HT-29 (cell line): ENCODE measurements at regions not wholly inside any gene's neighbourhood (a gene's known extent, or its start where the extent isn't known, plus 50 kb on each side); places are given as distances from the start of the nearest gene placed in this dataset.

ENCODE experiments used
- DNase-seq: peaks from one replicate; pipeline ENCODE4 v3.0.0-alpha.2; 2015; ENCODE audit warnings: low spot score

- DNase-seq: no peak
Observed at GRCh38 chr9:108720191-108720642, 135.6 kb downstream of the ACTL7B start.

DNA sequence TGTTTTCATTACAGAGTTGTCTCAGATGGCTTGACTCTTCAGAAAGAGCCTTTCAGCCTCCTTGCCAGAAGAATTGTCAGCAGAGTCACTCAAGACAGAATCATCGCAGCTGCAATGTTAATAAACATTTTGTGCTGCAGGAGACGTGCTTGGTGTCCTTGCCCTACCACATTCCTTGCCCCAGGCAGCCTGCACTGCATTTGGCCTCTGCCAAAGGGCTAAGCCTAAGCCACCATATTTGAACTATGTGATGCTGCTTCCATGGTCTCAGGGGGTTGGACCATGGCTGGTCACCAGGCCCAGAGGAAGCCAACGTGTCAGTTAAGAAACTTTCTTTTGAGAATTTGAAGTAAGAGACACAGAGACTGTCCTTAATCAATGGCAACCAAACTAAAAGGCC is 145.4 kb downstream of the ACTL7B start:
- no peak for DNase-seq

DNA sequence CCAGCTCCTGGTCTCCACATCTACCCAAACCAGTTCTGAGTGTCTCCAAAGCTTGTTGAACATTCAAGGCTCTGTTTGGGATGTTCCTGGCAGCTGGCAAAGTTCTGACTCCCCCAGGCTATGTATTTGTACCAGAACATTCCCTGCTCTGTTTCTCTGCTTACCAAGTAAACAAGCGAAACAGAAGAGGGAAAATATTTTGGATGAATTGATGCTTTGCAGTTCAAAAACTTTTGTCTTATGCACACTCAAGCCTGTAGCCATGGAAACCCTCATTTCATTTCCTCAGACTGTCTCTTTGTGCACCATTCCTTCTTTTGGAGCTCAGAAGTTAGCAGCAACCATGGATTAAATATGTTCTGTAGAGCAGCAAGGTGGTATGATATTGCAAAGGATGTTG is 145.8 kb downstream of the ACTL7B start:
- DNase-seq: no peak

GRCh38 chr9:108709126-108709525 is 146.7 kb downstream of the ACTL7B start:
- no peak for DNase-seq

DNA sequence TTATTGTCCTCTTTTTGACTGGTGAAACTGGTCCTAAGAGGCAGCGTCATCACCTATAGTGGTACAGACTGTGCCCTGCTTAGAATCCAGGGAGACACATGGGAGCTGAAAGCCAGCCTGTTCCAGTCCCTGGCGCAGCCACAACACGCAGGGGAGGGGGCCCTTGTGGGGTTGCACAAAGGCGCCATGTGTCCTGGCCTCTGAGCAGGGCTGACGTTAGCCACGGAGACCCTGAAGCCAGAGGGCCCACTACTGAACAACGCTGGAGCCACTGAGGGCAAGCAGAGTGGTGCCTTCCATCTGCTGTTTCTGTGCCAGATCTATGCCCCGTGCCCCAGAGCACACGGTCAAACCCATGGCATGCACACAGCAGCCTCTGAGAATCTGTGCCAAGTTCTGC is 147.3 kb downstream of the ACTL7B start:
- no peak for DNase-seq

DNA sequence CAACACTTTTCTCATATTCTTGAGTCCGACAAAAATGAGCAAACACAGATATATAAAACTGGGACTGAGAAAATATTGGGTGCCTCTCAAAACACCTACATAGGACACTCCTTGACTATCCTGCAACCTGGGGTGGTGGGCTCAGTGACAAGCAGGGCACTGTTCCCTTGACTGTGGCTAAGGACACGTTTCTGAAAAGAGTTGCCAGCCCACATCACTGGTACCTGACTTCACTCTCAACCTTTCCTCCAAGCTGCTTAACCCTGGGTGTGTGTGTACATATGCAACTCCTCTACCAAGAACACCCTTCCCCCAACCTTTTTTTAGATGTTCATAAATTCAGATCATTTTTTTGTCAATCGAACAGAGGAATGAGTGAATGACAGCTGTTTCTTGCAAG is 148.7 kb downstream of the ACTL7B start:
- no peak for DNase-seq

DNA sequence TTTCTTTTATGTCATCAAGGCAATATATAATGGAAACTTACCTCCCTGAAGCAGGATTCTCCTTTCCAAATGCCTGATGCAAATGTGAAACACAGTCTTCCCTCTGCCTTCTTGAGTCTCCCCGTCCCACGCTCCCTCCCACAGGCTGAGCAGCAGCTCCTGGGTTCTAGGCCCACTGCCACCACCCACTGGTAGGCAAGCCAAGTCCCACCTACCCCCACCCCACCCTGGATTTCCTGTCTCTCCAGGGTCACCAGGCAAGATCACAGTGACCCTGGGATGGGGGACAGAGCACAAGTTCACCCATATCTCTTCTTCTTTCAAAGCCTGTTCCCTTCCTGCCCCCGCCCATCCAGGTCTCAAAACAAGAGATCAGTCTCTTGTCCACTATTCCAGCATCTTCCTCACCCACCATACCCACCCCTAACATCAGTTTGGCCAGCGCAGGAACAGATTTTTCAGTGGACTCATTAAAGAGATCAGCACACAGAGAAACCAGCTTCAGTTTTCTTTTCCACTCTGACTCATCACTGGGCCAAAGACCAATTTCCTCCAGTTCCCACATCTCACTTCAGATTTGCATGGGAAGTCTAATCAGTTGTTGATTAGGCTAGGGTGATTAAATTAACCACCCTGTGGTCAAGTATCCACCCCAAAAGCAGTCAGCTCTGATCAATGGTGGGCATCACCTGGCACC is 151.5 kb downstream of the ACTL7B start:
- peak; percentile 4 for DNase-seq

DNA sequence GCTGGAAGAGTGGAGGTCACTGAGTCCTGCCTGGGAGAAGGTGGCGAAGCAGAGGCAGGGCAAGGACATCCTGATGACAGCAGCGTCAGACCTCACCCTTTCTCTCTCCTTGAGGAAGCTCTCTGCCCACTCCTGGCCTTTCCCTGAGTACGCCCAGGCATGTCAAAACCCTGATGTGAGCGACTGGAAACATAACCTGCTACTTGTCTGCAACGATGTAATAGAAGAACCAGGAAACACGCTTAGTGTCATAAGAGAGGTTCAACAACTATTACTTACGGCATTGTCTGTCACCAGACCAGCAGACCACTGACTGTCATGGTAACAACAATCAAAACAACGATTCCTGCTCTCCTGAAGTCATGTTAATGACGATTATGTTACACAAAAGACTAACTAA is 152.4 kb downstream of the ACTL7B start:
- DNase-seq: no peak

DNA sequence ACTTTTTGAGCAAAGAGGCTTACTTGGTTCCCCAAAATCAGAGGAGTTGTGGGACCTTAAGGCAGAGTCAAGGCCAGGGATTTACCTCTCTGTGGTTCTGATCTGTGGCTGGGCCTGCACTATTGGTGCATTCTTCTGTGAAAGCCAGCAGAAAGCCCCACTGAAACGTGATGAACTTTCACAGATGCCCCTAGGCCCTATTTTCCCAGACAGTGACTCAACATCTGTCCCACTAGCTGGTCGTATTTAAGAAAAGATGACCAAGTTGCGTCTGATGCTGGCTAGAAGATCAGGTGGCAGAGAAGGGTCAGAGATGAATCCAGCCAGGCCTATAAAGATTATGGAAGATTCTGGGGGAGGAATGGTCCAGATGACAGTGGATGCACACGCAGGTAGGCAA is 153.1 kb downstream of the ACTL7B start:
- no peak for DNase-seq

GRCh38 chr9:108698801-108699200 is 157.0 kb downstream of the ACTL7B start:
- no peak for DNase-seq

- DNase-seq: no peak
Observed at GRCh38 chr9:108698231-108698630, 157.6 kb downstream of the ACTL7B start.

DNA sequence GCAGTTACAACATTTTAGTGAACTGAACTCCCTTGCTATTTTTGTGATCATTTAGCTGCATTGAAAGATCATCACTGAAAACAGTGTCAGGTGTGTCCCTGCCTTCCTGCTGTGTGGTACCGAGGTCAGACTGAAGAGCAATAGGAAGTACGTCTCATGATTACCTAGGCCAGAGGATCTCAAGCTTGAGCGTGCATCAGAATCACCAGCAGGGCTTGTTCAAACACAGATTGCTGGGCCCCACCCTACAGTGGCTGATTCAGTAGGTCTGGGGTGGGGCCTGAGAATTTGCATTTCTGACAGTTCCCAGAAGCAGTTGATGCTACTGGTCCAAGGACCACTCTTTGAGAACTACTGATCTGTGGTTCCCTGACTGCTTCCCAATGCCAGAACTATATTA is 159.6 kb downstream of the ACTL7B start:
- no peak for DNase-seq

DNA sequence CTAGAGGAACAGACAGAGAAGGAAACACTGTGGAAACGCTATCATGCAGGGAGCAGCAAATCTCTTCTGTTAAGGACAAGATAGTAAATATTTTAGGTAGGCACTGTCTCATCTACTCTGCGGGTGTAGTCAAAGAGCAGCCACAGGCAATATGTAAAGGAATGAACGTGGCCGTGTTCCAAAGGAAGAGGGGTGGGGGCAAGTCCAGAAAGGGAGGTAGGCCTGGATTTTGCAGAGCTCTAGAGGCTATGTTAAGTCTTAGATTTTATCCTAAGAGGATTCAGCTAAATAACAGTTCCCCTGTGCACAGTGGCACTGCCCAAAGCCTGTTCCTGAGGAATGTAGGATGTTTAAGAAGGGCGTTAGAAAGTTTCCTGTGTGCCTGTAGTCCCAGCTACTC is 161.6 kb downstream of the ACTL7B start:
- no peak for DNase-seq

DNA sequence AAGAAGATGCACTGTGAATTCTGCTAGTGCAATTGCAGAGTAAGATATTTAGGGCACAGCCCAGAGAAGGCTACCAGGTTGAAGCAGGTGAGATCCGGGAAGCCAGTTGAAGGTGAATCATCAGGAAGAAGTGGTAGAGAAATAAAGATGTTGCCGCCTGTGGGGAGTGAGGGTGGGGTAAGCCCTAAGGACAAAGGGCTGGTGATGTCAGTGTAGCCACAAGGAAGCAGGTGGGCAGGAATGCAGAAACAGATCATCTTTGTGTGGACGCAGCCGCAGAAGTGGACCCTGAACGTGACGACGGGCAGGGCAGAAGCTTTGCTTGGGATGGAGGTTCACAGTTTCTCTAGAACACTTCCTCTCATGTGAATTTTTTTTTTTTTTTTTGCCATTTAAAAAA is 164.2 kb downstream of the ACTL7B start:
- peak; percentile 79 for DNase-seq

DNA sequence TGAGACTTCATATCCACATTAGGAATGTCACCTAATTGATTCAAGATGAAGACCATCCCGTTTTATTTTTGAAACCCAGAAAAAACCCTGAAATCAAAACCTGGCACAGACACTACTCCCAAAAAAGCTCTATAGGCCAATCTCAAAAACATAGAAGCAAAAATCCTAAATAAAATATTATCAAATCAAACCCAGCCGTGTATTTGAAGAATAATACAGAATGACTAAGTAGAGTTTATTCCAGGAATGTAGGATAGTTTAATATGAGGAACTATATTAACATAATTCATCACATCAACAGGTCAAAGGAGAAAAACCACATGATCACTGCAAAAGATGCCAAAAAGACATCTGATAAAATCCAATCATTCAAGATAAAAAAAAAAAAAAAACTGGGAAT is 167.1 kb downstream of the ACTL7B start:
- no peak for DNase-seq

DNA sequence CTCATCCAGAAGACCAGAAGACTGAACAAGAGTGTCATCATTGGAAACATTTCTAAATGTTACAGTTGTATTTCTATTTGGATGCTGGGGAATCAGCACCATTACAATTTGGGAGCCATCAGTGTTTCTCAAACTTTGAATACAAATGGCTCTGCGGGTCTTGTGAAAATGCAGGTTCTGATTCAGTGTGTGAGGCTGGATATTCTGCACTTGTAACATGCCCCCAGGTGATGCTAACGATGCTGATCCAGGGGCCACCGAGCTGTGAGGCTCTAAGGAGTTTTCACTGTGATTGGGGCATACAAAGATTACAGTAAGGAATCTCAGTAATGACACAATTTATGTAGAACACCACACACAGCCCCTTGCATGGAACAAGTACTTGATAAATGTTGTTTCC is 167.7 kb downstream of the ACTL7B start:
- no peak for DNase-seq

DNA sequence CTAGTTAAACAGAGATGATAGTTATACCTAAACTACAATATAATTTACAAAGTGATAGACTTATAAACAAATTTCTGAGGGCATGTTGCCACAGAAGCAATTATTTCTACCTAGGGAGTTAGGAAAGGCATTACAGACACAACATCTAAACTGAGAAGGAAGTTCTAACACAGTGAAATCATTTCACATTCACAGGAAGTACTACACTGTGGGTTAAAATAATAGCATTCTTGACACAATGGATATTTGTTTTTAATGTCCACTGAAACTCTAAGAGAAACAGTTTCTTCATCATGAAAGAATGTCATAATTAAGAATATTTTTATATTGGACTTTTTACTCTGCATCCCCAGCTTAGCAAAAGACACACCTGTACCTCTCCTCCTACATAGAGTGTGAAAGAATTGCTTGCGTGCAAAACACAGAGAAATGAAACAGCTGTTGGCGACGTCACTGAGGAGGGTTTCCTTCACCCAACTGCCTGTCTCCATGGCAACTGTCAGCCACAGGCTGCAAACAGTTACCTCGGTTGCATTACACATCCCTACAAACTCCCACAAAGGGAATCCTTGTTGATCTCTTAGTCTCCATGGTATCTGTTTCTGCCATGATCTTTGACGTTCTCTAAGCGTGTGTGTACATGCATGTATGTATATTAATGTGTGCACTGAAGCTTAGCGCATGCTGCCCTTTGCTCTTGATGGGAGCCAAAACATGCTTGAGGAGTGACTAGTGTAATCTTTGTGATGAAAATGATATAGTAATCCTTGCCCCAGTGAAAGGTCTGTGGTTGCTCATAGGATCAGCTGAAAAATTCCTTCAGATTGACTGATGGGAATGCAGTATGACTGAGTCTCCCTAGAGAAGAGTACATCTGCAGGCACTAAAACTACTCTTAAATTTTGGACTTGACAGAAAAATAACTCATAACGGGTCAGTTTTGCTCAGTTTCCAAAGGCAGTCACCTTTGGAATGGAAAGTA is 168.5 kb downstream of the ACTL7B start:
- no peak for DNase-seq

DNA sequence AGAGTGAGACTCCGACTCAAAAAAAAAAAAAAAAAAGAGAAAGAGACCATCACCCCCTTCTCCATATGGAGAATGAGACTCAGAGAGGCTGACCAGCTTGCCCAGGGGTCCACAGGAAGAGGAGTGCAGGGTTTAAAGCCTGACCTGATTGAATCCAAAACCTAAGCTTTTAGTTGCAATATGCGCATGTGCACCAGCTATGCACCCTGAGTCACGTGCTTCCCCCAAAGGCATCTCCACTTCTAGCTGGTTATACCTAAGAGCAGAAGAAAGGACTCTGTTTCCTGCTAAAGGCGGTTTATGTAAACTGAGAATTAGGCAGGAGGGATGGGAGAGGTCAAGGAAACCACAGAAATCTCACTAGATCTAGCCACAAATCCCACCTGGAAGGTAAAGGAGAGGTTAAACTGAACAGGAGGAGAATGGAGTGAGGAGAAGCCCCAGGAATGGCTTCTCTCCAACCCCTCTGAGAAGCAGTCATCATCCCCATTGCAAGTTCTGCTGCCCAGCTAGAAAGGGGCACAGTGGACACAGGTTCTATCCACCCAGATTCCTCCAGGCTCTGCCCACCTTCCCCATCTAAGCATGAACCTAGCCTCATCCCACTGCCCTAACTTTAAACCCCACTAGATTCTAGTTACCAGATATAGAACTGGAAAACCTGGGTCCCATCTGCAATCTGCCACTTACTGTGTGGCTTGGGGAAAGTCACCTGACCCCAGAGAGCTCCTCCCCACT is 171.3 kb downstream of the ACTL7B start:
- no peak for DNase-seq

GRCh38 chr9:108683245-108683644 is 172.5 kb downstream of the ACTL7B start:
- no peak for DNase-seq

DNA sequence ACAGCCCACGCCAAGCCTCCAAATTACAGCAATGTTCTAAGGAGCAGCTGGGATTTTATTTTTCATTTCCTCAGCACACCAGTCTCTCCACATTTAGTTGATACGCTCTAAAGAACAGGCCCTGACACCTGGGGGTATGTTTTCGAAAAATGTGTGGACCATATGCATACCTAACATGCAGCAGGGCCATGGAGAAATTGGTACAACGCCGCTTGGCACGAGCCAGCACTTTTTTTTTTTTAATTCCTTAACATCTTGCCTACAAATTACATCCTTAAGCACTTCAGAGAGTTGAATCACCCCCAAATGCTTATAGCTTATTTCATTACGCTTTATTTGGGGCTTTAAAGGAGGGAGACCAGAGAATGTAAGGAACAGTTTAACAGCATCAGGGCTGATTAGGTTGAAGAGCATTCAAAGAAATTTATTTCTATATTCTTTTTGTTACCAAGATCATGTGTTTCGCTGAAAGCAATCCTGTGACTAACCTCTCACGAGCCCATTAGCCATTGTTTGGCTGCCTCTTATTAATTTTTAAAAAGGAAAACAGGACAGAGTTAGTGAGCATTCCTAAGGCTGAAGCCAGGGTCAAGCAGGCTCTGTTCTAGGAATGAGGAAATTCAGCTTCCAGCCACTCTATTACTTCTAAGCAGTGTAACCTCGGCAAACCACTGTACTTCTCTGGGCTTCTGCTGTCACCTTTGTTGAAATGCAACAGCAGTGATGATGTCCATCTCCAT is 173.8 kb downstream of the ACTL7B start:
- DNase-seq: no peak

DNA sequence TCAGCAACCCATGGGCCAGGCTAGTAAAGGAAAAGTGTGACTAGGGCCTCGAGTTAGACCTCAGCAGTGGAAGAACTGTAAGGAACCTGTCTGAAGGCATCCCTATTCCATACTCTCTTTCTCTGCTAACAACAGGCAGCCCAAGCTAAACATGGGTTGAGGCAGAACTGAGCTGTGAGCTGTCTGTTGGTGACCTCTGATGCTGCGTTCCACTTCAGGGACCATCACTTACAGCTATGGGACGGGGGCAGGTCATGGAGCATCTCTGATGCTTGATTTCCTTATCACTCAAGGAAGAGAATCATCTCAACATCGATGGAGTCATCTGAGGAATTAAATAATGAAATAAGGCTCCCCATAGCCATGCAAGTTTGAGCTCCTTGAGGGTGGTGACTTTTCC is 174.8 kb downstream of the ACTL7B start:
- no peak for DNase-seq
